Ammon's horn (tissue), 1 donor: ENCODE measurements at regions not wholly inside any gene's neighbourhood (a gene's known extent, or its start where the extent isn't known, plus 50 kb on each side); places are given as distances from the start of the nearest gene placed in this dataset.
"Not testable (repeated sequence)": the region's sequence is repeated elsewhere in the genome, so short reads cannot be mapped to it uniquely, and the experiment has no call there.

Source experiments
- DNase-seq: peaks from one replicate; pipeline ENCODE4 v3.0.0-alpha.2; 2016; ENCODE audit warnings: low spot score

DNA sequence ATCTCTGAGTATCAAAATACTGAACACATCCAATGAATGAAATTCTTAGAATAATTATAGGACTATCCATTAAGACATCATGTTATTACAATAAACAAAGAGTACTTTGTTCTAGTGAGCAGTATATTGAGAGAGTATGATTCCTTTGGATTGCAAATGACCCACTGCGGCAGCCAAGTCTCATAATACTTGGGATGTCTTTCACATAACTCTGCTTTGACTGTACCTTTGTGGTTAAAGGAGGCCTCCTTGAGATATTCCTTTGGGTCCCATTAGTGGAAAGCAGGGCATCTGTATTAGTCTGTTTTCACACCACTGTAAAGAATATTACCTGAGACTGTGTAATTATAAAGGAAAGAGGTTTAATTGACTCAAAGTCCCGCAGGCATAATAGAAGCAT, 593.8 kb downstream of the TRHDE start:
- no peak for DNase-seq

DNA sequence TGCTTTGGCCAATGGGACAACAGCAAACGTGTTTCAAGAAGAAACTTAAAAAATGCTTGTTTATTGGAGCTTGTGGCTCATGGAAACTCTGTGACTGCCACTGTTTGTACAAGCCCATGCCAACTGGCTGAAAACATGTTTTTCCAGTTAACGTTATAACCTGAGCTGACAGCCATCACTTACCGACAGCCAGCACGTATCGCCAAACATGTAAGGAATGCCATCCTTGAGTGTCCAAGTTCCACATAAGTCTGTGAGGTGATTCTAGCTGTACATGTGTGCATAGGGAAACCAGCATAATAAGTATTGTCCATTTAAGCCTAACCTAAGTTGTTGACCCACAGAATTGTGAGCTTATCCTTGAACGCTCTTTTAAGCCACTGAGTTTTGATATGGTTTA, 596.9 kb downstream of the TRHDE start:
- DNase-seq, result no peak

DNA sequence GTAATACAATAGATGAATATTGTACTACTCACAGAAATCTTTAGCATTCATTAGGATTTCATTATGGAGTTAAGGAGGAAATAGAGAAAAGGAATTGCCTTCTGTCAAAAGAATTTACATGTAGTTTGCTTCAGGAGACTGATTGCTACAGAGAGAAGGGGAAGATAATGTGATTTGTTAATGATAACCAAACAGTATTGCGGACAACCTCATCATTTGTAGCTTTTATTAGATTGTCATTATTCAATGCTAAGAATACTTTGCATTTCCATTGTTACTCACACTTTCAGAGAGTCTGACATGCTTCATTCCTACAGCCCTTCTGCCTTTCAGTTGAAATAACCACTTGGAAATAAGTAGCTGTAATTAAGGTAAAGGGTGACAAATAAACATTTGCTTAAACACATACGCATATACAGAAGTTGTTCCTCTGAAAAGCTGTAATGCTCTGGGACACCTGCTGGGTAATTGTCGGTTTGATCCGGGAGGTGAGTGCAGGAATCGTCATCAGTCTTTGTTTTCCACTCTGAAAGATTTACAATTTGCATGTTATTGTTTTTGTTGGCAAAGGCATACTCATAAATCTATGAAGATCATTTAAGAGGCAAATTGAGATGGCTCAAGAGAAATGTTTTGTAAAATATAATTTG, 600.2 kb downstream of the TRHDE start:
- no peak for DNase-seq

DNA sequence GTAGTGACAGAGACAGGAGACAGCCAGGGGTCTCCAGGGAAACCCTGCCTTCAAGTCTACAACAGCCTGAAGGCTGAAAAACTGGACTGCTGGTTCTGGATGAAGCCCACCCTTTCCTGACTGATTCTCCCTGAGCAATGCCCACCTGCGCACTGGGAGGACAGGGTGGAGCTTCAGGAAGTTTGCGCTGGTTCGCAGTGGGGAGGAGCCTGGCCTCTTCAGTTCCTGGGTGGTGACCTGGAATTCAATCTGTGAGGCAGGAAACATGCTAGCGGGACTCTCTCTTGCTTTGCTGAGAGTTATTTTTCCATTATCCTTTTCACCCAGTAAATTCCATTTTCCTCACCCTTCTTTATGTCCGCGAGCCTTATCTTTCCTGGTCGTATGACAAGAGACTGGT, 600.8 kb downstream of the TRHDE start:
- DNase-seq, result no peak

DNA sequence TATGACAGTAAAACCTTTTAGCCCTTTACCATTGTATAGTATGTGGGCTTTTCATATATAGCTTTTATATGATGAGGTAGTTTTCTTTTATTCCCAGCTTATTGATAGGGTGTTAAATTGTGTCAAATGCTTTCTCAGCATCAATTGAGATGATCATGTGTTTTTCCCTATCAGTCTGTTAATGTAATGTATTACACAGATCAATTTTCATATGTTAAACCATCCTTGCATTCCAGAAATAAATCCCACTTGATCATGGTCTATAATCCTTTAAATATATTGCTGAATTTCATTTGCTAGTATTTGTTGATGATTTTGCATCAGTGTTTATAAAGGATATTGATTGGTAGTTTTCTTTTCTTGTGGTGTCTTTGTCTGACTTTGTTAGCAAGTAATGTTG, 603.9 kb downstream of the TRHDE start:
- no peak for DNase-seq

DNA sequence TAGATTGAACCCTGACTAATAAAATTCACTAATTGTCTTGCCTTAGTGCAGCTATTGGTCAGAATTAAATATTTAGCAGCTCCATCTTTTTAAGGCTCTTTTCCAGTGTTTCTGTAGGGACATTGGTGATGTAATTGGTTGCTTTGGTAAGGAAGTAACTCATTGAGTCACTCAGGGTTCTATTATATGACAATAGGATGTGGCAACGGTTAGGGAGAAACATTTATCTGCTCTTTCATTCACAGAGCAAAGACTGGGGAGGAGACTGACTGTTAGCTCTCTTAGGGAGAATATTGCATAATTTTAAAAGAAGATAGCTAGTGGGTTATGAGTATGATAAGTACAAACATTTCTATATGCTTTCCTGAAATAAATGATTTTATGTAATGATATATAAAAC, 616.5 kb downstream of the TRHDE start:
- no peak for DNase-seq

DNA sequence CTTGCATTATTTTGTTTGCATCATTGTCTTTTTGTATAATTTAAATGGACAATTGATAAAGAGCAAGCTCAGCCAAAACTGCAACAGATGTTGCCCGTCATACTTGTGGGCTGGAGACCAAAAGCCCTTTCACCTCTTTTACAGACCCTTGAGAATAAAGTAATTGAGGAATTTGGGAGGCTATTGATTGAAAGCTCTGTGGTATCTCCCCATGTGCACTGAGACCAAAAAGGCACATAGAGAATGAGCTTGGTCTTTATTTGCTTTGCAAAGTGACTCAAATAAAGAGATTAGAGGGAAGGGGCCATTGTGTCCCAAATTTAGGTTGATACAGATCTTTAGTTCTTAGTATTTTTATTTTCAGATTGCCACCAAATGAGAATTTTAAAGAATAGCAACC, 617.6 kb downstream of the TRHDE start:
- DNase-seq, result no peak

DNA sequence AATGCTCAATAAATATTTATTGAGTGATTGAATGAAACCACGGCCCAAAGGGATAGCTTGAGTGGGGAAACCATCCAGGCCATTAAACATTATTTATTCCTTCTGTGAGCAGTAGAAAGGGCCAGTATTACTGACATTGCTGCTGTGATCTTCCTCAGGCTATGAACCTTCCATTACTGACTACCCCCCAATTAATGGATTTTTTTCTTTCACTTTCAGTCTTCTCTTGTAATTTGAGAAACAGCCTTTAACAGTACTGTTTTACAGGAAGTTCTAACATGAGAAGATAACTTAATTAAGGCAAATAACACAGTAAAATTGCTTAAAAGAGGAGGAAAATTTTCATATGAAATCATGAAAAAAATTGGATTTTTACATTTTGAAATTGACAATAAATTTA, 629.5 kb downstream of the TRHDE start:
- no peak for DNase-seq

DNA sequence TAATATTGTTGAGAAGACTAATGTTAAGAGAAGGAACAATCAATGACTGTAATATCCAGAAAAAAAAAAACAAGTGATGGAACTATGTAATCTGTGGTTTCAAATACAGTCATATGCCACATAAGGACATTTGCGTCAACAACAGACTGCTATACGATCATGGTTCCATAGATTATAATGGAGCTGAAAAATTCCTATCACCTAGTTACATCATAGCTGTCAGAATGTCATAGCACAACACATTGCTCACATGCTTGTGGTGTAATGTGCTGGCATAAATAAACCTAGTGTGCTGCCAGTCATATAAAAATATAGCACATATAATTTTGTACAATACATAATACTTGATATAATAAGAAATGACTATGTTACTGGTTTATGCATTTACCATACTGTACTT, 653.5 kb downstream of the TRHDE start:
- DNase-seq, result no peak

DNA sequence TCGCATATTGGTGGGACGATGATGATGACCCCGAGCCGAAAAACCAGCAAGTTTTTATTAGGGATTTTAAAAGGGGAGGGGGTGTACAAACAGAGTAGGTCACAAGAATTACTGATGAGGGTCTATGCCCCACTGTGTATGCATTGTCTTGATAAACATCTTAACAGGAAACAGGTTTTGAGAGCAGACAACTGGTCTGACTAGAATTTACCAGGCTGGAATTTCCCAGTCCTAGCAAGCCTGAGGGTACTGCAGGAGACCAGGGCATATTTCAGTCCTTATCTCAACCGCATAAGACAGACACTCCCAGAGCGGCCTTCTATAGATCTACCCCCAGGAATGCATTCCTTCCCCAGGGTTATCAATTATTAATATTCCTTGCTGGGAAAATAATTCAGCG, 659.7 kb downstream of the TRHDE start:
- not testable (repeated sequence) for DNase-seq

DNA sequence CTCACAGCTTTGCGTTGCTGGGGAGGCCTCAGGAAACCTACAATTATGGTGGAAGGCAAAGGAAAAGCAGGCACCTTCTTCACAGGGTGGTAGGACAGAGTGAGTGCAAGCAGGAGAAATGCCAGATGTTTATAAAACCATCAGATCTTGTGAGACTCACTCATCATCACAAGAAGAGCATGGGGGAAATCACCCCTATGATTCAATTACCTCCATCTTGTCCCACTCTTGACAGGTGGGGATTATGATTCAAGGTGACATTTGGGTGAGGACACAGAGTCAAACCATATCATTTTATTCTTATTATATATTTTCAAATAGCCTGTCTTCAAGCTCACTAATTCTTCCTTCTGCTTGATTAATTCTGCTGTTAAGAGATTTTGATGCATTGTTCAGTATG, 665.3 kb downstream of the TRHDE start:
- no peak for DNase-seq

DNA sequence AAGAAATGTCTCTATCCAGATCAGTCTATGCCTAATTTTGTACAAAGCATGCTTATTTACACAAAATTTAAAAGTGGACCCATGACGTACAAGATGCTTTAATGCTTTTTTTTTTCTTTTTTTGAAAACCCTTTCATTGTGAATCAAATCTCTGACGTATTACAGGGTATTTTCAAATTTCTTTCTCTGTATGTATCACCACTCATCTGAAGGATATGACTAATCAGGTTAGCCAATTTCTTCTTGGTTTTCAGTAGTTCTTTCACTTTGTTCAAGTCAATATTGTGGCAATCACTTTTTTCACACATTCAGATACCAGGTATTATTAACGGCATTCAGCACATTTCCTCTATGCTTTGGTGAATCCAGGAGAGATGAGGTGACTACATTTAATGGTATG, 685.3 kb downstream of the TRHDE start:
- DNase-seq, result no peak

DNA sequence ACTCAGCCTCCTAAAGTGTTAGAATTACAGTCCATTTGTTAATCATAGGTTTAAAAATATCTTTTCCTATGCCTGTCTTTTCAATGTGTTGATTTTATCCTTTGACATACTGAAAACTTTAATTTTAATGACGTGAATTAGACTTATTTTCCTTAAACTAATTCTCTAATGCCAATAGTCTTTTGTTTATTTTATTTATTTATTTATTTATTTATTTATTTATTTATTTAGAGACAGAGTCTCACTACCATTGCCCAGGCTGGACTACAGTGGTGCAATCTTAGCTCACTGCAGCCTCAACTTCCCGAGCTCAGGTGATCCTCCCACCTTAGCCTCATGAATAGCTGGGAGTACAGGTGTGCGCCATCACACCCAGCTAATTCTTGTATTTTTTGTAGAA, 694.5 kb downstream of the TRHDE start:
- DNase-seq, result no peak

DNA sequence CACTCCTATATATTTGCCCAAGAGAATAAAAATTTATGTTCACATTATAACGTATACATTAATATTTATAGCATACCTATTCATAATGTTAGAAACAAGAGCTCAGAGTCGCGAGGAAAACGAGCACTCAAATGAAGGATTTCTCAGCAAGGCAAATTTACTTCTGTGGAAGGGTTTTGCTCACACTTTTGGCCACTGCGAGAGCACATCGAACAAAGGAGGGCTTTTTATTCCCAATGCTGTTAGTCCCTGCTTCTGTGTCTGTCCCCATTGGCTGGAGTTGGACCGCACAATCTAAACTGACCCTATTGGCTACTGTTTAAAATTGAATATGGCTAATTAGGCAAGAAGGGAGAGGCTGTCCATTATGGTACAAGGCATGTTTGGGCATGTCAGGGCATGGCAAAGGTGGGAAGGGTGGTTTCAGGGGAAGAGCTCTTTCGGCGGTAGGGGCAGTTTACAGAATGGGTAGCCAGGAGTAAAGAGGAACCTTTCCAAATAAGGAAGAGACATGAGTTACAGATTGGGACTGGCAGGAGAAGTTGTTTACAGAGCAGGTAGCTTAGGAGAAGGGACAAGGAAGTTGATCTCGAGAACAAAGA, 702.9 kb downstream of the TRHDE start:
- DNase-seq, result no peak

DNA sequence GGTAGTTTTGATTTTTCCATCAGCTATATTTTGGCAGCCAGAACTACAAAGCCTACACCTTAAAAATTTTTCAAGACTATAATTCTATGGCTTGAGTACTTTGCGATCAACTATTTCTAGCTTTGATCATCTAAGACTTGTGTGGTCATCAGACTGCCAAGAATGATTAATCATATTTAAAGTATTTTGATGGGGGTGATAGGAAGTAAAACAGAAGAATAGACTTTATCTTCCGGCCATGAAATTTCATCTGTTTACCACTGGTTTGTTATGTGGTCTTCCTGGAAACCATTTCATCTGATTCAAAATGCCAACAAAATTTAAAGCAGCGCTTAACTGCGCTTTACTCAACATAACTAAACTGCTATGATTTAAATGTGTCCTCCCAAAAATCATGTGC, 706.8 kb downstream of the TRHDE start:
- DNase-seq, result no peak

DNA sequence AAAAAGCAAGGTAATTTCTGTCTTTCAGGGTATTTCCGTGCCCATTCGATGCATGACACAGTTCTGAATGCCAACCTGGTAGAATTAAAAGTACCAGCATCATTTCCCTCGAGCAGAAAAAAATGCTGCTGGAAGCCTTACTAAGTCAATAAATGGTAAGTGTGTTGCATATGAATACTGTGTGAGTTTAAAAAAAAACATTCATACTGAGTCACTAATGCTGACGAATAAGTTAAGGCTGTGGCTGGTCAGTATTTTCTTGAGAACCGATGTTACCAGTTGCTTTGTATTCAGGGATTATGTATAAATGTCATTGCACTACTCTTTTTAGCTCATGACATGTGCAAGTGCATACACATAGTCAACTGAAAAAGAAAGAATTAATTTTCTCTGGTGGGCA, 710.2 kb downstream of the TRHDE start:
- no peak for DNase-seq

DNA sequence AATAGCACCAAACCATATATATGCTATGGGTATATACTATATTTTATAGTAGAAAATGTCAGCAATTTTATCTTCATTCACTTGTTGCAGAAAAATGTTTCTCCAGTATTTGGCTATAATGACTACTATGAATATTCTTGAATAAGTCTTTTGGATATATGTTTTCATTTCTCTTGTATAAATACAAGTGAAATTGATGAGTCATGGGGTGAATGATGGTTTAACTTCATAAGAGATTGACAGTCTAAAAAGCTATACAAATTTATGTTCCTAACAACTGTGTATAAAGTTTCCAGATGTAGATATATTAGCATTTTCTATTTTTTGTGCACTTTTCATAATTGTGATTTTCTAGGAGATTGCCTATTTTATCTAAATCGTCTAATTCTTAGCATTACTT, 714.8 kb downstream of the TRHDE start:
- DNase-seq, result no peak

DNA sequence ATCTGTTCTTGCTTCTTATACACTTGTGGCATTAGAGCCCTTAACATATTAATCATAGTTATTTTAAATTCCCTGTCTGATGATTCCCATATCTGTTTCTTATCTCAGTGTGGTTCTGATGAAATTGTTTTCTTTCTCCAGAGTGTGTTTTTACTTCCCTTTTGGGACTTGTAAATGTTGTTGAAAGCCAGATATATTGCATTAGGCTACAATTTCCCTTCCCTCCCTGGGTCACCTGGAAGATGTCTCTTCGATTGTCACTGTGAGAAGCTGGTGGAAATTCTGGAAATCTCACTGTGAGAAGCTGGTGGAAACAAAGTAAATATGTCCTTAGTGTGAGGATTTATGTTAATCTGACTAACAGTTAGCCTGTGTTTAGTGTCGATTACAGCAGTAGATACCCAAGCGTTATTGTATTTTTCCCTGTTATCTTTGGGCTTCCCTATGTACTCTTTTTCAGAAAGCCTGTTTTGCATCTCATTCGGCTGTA, 717.3 kb downstream of the TRHDE start:
- DNase-seq, result no peak

DNA sequence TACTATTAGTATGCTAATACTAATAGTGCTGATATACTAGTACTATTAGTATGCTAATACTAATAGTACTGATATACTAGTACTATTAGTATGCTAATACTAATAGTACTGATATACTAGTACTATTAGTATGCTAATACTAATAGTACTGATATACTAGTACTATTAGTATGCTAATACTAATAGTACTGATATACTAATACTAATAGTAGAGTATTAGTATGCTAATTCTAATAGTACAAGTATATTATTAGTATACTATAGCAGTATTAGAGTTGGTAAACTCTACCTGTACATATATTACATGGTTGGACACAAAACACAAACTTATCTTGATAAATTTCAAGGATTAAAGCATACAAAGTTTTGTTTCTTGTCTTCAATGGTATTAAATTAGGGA, 722.9 kb downstream of the TRHDE start:
- not testable (repeated sequence) for DNase-seq

DNA sequence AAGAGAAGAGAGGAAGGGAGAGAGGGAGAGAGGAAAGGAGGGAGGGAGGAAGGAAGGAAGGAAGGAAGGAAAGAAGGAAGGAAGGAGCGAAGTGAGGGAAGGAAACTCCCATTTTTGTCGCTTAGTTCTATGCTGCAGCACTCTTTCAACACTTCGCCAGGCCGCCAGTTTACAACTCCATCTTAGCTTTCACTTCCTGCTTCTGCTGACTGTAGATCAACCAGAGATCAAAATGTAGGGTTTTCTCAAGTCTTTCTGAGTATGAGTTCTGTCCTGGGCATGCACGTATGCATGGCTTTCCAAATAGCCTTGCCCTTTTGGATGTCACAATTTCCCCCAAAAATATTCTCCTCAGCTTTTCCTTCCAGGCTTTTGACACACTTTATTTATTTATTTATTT, 723.4 kb downstream of the TRHDE start:
- DNase-seq, result no peak

DNA sequence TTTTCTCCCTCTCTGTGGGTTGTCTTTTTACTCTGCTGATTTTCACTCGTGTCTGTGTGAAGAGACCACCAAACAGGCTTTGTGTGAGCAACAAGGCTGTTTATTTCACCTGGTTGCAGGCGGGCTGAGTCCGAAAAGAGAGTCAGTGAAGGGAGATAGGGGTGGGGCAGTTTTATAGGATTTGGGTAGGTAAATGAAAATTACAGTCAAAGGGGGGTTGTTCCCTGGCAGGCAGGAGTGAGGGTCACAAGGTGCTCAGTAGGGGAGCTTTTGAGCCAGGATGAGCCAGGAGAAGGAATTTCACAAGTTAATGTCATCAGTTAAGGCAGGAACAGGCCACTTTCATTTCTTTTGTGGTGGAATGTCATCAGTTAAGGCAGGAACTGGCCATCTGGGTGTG, 729.6 kb downstream of the TRHDE start:
- not testable (repeated sequence) for DNase-seq

DNA sequence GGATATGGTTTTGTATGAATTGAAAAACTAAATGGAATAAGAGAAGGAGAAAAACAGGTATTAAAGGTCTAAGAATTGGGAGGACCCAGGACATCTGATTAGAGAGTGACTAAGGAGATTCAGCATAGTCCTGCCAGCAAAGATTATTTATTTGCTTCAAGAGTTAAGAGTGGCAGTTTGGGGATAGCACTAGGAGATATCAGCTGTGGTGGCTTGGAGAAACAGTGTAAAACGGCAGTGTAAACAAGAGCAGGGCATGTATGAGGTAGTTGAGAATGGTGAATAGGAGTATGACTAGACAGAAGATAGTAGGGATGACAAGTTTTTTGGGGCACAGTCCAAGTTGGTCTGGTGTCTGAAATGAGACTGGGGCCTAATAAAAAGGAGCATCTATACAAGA, 730.3 kb downstream of the TRHDE start:
- DNase-seq, result not testable (repeated sequence)

DNA sequence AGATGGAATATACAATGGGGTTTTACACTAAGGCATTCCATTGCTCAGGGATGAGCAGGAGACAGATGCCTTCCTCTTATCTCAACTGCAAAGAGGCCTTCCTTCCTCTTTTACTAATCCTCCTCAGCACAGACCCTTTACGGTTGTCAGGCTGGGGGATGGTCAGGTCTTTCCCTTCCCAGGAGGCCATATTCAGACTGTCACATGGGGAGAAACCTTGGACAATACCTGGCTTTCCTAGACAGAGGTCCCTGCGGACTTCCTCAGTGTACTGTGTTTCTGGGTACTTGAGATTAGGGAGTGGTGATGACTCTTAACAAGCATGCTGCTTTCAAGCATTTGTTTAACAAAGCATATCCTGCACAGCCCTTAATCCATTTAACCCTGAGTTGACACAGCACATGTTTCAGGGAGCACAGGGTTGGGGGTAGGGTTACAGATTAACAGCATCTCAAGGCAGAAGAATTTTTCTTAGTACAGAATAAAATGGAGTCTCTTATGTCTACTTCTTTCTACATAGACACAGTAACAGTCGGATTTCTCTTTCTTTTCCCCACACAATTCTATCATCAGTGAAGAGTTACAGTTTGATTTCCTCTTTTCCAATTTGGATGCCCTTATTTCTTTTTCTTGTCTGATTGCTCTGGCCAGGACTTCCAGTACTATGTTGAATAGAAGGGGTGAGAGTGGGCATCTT, 737.1 kb downstream of the TRHDE start:
- DNase-seq, result not testable (repeated sequence)

DNA sequence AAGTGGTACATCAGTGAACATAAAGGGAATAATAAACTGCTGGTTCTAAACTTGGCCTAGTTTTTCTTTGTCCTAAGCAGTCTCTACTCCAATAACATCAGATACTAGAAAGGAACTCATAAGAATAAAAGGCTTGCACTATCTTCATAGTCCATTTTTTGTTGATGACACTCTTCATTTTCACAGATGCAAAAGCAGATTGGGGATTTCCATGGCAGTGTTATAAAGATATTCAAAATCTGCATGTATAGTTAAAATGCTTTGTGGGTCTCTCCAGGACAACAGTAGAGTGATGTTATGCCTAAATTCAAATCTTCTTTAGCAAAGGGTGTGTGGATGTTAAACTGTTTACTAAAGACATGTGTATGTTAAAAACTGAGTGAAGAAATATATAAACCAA, 745.8 kb downstream of the TRHDE start:
- no peak for DNase-seq
